ENCODE measurements at regions not wholly inside any gene's neighbourhood (a gene's known extent, or its start where the extent isn't known, plus 50 kb on each side); places are given as distances from the start of the nearest gene placed in this dataset.

DNA sequence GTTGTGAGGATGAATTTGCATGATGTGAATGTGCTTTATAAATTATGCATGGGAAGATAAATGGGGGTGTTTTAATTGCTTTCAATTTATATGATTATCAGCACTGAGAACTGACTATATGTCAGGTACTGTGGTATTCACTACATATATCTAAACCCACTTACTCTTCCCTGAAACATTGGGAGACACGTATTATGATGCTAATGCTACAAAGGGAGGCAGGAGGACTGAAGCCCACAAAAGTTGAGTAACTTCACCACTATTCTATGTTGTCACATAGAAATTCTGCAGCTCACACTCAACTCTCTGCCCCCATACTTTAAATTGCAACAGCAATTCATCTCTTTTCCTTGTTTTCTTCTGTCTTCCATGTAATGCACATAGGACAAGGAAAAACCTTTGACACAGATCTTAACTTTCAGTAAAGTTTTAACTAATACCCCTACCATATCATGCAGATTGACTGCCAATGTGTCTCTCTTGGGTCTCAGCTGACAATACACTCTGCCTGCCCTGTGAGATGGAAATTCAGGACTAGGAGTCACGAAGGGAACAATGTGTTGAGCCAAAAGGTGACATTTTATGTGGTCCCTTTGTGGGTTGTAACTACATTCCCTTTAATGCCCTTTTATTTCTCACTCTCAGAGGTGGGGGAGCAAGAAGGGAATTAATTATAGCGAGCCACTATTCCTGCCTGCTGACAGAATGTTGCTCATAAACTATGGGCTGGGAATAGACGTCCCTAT lies 691.0 kb upstream of the SORCS1 start:
- DNase-seq: no peak

DNA sequence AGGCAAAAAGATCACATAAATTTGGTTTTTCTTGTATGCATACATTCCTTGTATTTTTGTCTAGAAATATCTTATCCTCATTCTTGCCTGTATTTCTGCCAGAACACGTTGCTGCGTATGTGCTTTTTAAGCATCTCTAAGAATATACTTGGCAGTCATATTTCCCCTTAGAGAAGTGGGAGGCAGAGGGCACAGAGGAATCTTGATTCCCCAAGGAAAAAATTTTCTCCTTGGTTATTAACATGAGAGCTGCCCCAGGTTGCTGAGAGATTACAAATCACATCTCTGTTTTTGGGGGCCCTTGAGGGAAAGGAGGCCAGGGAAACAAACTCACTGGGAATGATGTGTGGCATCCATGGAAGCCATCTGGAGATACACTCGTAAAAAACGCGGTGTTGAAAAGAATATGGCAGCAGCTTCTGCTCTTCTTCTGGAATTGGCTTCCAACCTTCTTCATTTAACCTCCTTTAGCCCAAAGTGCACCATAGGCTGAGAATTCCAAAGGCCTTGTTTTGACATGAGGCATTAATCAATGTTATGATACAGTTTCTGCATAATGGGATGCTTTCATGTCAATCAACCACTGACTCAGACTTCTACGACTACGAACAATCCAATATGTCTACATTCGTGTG lies 684.3 kb upstream of the SORCS1 start:
- no peak for DNase-seq

DNA sequence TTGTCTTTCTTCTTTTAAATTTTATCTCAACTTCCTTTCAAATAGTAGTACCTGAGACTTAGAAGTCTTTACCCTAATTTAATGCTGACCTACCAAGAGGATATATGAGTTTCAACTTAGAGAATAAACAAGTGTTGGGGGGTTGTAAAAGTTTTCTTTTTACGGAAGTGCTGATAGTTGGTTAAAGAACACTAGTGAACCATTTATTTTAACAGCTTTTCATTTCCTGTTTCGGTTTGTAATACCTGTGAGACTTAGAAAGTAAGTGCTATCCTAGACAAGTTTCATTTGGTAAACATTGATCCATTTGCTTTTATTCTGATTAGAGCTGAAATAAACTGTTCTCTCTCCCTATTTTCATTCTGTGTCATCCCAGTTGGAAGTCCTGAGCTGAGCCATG lies 683.1 kb upstream of the SORCS1 start:
- no peak for DNase-seq

DNA sequence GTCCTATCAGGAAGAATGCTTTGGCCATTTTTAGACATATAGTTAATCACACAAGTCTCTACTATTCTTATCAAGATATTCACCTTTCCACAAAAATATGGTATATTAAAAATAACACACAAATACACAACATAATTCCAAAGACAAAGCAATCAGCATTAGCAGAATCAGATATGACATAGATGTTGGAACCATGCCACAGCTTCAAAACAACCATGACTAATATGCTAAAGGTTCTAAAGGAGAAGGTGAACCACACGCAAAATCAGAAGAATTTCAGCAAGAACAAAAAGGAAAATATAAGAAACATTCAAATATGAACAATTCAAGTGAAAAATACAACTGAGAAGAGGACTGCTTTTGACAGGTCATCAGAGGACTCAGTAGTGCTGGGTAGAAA lies 670.2 kb upstream of the SORCS1 start:
- no peak for DNase-seq

DNA sequence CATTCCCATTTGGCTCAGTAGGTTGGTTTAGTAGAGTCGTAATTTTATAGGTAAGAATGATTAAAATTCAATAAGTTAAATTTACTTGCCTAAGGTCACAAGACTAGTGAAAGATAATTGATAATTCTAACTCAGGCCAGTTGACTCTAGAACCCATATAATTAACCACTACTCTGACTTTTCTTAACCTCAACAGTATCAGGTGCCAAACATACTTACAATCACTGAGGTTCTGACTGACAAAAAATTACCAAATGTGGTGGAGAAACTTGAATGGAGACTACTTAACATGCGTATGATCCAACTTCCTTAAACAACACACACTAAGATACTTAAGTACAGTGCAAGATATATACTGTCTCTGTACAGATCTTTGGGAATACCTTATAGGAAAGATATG lies 667.3 kb upstream of the SORCS1 start:
- no peak for DNase-seq

DNA sequence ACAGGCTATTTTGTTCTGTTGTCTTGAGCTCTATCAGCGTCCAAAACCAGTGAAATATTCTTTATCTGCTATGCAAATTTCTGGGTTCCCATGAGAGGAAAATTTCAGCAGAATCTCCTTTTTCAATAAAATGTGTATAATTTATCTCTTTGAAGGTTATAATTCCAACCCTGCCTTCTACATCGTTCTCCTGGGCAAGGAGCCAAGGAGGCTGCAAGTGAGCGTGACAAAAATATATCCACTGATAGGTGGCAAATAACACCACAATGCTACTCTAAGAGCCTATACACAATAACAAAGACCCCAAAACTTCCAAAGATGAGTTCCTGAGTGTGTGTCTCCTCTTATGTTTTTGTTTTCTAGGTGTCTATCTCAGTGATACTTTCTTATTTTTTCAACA lies 664.7 kb upstream of the SORCS1 start:
- DNase-seq: no peak

DNA sequence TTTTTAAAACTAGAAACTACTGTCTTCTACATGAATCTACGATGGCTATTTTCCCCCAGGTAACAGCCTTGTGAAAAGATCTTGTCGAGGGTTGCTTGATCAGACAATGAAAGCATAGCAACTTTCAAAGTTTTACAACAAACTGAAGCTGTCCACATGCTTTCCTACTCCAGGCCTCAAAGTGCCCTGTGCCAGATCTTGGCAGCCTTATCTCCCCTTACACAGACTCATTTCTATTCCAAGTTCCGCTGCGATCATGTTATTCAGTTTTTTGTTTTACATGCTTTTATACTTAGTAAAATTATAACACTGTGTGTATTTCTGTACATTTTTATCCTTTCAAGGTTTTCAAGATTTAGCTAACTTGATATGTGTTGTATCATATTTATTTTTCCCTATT lies 661.7 kb upstream of the SORCS1 start:
- DNase-seq: peak; percentile 2

DNA sequence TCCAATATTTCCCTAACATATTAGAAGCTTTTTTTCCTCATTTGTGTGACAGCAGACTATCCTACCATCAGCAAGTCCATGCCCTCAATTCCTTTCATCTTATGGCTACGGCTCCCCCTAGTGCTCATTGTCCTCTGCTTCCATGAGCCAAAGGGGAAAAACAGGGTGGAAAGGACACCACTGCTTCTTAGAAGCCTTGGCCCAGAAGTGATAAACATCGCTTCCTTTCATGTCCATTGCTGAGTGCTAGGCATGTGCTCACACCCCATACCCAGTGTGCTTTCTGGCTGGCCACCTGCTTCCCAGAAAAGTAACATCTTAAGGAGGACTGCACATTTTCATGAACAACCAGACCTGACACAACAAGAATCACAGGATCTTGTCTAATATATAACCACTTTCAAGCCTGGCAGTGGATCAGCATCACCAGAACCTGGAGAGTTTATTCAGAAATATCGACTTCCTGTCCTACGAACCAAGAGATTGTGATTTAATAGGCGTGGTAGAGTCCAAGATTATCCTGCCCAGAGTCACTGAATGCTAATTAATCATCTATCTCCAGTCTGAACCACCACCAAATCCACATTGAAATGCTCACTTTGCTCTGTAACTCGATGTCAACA lies 650.5 kb upstream of the SORCS1 start:
- DNase-seq: peak; percentile 45

DNA sequence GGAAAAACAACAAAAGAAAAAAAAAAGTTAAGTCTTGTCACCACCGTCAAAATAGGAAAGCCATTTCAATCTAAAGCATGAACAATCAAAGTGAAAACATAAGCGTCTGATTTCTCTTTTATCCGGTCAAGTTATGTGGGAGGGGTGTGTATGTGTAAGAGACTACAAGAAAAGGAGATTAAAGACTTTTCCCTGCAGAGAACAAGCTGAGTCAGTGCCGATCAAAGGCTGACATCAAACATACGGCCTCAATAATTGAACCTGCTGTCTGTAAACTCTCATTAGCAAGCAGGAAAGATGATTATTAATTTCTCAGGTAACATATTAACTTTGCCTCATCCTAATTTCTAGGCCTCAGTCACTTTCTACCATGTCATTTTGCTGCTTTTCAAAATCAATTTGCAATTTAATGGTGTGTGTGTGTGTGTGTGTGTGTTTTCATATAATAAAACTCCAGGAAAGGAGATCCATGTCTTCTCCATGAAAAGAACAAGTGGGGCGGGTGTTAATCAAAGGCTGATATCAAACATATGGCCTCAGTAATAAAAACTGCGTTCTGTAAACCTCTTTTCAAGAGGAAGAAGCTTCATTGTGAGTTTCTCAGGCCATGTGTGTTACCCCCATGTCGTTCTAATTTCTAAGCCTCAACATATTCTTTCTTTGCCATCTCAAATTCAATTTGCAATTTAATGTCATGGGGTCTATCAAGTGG lies 649.1 kb upstream of the SORCS1 start:
- DNase-seq: no peak

DNA sequence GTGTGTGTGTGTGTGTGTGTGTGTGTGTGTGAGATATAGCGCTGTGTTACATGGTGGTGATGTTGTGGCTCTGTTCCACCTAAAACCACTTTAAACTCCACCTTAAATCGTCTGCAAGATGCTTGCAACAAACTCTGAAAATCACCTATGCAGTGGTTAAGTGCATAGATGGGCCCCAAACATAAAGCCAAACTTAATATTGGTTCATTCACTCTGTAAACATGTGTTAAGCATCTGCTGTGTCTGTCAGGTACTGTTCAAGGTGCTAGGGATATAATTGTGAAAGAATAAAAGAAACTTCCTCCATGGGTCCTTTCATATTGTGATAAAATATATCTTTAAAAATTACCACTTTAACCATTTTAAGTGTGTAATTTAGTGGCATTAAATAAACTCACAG lies 645.4 kb upstream of the SORCS1 start:
- no peak for DNase-seq

DNA sequence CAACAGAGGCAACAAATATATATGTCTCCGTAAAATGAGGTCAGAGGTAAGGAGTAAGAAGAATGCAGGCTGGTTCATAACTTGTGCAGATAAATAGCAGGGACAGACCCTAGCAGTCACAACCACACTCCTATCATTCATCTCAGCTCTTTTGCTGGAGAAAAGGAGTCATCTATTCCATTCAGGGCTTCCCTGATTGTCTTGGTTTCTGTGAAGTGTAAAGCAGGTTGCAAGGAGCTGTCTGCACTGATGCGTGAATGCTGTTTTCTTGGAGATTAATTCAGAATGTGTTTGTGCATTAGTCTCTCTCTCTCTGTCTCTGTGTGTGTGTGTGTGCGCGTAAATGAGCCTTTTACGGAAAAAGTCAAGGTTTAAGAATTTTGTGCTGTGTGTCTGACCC lies 643.3 kb upstream of the SORCS1 start:
- no peak for DNase-seq

DNA sequence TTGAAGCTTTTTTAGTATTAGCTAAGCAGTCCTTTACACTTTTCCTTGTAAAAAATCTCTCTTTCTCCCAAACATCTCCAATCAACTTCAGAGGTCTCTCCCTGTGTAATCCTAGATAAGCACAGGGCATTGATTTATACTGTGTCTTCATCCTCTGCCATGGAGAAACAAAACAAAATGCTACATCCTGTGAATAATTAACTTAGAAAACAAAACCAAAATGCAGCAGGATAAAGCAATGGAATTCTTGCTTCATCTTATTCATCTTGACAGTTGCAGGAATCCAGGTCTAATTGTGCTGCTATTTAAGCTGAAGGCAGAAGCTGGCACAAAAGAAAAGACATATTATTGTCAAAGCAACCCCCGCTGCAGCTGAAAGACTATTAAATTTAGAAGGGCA lies 641.5 kb upstream of the SORCS1 start:
- DNase-seq: no peak

DNA sequence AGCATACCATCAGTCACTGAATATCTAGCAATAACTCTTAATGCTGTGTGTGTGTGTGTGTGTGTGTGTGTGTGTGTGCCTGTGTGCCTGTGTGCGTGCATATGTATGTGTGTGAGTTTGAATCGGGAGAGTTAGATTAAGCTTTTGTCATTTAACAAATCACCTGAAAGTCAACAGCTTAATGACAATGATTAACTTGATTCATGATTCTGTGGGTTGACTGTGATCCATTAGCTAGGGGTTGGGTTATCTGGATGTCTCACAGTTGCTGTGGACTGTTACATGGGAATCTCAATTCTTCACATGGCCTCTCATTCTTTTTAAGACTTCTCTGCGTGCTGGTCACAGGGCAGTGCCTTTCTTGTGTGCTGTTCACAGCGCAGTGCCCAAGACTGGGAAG lies 639.0 kb upstream of the SORCS1 start:
- no peak for DNase-seq

DNA sequence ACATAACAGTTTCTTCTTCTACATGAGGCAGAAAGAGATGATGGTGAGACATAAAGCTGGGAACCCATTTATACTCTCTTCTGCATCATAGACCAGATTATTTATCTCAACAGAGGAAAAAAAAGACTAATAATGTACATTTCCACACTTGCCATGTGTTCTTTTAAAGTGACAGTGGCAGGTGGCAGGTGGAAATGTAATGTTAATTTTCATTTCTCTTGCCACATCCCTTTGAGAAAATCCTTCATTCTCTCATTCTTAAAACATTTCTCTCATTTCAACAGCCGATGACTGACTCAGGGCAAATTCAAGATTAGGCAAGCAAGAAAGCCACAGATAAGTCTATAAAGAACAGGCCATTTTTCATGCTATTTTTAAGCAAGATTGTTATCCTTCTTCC lies 635.6 kb upstream of the SORCS1 start:
- no peak for DNase-seq

DNA sequence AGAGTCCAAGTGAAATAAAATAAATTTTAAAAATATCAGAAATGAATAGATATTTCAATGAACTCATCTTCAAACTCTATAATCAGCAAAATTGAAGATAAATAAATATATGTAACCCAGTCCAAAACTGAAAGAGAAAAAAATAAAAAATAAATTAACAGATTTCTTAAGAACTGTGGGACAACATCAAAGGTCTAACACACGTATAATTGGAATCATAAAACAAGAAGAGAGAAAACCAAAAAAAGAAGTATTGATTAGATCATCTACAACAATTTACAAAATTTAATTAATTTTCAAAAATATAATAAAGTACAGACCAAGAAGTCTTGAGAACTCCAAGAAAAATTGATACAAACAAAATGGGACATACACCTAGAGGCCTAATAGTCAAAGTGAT lies 625.8 kb upstream of the SORCS1 start:
- DNase-seq: no peak

DNA sequence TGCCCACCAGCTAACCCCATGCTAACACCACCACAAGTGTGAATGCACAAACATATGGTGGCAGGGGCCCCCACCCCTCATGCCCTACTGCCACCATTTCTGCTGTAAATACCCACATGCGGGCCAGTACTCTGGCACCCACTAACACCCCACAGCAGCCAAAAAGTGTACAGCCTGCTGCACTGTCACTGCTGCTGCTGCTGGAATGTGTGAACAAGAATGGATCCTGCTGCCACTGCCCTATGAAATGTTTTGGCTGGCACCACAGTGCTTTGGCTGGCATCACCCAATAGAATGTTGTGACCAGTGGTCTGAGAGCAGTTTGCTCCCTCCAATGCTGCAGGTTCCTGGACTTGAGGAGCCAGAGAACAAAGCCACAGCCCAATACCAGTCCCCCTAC lies 606.6 kb upstream of the SORCS1 start:
- DNase-seq: no peak

DNA sequence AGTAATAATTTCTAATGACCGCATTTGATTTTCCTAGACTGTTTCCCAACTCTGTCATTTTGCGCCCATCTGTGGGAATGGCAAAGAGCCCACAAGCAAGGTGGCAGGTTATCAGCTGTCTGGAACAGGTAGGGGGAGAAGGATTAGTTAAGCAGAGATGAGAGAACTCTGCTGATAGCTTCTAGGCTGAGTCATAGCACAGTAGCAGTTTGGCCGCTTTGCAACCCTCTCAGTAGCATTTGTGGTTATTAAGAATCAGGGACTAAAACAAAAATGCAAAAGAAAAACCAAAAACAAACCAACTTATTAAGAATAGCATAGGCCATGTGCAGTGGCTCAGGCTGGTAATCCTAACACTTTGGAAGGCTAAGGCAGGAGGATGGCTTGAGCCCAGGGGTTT lies 602.7 kb upstream of the SORCS1 start:
- DNase-seq: no peak

DNA sequence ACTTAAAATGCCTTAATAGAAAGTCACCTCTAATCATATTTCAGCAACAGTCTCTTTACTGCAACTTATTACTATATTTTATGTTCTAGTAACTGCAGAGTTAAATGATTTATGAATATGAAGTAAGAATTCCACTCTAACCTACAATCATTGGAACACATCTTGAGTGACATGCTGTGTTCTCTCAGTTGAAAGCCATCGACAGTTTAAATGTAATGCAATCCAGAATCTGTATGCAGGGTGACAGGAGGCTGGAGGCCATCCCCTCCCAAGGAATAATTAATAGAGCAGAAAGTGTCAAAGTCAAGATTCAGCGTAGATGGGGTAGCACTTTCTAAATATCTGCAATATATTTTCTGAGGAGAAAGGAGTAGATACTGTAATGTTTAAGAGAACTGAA lies 590.3 kb upstream of the SORCS1 start:
- no peak for DNase-seq

DNA sequence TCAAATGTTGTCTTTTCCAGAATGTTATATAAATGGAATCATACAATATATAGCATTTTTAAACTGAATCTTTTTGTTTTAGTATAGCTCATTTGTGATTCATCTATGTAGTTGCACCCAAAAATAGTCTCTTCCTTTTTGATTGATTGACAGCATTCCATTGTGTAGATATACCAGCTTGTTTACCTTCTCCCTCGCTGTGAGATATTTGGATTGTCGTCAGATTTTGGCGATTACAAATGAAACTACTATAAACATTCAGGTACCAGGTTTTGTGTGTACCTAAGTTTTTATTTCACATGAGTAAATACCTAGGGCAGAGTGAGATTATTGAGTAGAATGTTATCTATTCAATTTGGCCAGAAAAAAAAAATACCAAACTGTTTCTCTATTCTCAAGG lies 584.7 kb upstream of the SORCS1 start:
- no peak for DNase-seq

DNA sequence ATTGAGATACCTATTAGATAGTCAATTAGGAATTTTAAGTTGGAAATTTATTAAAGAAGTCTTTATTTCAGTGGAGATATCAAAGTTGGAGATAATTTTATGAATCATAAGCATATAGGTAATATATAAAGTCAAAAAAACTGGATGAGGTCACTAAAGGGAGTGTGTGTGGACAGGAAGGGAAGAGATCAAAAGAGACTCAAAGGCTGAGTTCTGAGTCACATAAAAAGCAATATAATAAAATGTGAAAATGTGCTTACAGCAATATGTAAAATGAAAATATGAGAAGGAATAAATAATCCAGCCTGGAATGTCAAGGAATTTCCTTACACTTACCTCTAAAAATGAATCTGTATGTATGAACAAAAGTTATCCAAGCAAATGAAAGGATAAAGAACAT lies 583.3 kb upstream of the SORCS1 start:
- DNase-seq: no peak

DNA sequence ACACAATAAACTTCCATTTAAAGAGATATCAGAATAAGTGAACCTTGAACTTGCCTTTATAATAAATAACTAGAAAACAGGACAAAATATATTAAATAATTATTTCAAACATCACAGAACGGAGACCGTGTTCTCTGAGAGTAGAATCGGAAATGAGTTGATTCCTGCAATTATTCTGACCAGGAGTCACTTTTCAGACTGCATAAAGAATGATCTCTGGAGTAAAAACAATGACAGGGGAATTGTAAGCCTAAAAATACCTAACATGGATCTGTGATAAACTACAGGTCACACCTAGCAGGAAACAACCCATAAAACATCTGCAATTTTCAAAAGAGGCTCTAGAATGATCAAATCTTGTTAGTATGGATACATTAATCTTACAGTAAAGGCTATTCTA lies 577.5 kb upstream of the SORCS1 start:
- no peak for DNase-seq

DNA sequence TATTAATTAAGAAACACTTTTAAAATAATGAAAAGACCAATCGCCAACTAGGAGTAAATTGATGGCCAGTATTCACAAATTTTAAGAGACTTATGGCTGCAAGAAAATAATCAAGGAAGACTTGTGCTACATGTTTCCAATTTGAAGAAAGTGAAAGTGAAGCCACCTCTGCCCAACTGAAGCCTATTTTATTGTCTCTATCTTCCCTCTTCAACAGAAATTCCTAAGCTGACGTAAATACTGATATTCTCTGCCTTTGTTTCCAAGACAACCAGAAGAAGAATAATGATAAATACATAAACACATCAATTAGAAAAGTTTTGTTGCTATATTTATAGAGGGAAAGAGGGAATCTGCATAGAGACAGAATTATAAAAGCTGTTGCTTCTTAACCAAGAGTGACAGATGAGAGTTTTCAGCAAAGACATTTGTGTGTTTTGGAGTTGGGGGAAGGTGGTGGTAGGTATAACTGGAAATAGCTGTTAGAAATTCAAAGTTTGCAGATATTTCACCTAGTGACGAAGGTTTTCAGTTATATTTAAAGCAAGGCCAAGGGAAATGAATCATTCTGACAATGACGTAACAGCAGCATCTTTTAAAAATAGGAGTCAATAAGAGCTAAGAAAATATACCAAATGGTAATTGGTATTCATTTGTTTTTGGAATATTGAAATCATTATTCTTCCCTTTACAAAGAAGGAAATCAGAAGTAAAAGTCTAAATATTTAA lies 576.6 kb upstream of the SORCS1 start:
- DNase-seq: no peak

DNA sequence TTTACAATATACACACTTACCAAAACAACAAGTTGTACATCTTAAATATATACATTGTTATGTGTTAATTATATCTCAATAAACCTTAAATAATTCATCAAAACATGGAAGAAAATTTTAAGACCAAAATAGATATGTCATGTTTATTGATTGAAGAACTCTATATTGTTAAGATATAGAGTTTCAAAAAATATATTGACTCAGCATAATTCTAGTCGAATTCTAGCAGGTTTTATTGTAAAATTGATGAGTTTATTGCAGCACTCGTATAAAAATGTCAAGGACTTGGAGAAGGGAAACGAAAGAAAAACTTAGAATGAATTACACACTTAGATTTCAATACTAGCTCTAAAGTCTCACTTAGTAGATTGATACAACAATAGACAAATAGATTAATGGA lies 575.4 kb upstream of the SORCS1 start:
- DNase-seq: no peak
